Ishikawa (cell line): ENCODE measurements at regions not wholly inside any gene's neighbourhood (a gene's known extent, or its start where the extent isn't known, plus 50 kb on each side); places are given as distances from the start of the nearest gene placed in this dataset.

Source experiments
- CEBPB ChIP-seq: IDR thresholded peaks from 2 replicates; pipeline ENCODE4 v1.6.1; 2012
- EGR1 ChIP-seq: IDR thresholded peaks from 2 replicates; pipeline ENCODE4 v1.6.1; 2012
- EP300 ChIP-seq: IDR thresholded peaks from 2 replicates; pipeline ENCODE4 v1.6.1; 2012; ENCODE audit warnings: borderline replicate concordance
- RAD21 ChIP-seq: IDR thresholded peaks from 2 replicates; pipeline ENCODE4 v1.6.1; 2012; ENCODE audit warnings: low read depth
- TAF1 ChIP-seq: IDR thresholded peaks from 2 replicates; pipeline ENCODE4 v1.6.1; 2012; ENCODE audit warnings: low read depth, mild to moderate bottlenecking
- TCF12 ChIP-seq: IDR thresholded peaks from 2 replicates; pipeline ENCODE4 v1.6.1; 2012; ENCODE audit warnings: low read depth
- TEAD4 ChIP-seq: IDR thresholded peaks from 2 replicates; pipeline ENCODE4 v1.6.1; 2012
- YY1 ChIP-seq: IDR thresholded peaks from 2 replicates; pipeline ENCODE4 v1.6.1; 2012; ENCODE audit warnings: low read depth
- TF ChIP-seq, protein P1 (sequence below): IDR thresholded peaks from 2 replicates; pipeline ENCODE4 v1.6.1; 2012
- TF ChIP-seq, protein P2 (sequence below): IDR thresholded peaks from 2 replicates; pipeline ENCODE4 v1.6.1; 2012
- TF ChIP-seq, protein P3 (sequence below): IDR thresholded peaks from 2 replicates; pipeline ENCODE4 v1.6.1; 2012; ENCODE audit warnings: low read depth, mild to moderate bottlenecking

DNA sequence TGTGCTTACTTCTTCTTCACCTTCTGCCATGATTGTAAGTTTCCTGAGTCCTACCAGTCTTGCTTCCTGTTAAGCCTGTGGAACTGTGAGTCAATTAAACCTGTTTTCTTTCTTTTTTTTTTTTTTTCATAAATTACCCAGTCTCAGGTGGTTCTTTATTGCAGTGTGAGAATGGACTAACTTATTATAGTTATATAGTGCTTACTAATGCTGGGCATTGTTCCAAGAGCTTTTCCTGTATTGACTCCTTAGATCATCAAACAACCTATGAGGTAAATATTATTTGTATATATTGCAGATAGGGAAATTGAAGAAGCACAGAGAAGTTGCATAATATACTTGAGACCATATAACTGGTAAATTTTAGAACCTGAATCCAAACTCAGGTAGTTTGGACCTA is 98.1 kb downstream of the MBL2 start:
- no peak for TF ChIP-seq EP300
- TF ChIP-seq, protein P1, sequence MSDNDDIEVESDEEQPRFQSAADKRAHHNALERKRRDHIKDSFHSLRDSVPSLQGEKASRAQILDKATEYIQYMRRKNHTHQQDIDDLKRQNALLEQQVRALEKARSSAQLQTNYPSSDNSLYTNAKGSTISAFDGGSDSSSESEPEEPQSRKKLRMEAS, result no peak
- no peak for TF ChIP-seq YY1
- TF ChIP-seq, protein P2, sequence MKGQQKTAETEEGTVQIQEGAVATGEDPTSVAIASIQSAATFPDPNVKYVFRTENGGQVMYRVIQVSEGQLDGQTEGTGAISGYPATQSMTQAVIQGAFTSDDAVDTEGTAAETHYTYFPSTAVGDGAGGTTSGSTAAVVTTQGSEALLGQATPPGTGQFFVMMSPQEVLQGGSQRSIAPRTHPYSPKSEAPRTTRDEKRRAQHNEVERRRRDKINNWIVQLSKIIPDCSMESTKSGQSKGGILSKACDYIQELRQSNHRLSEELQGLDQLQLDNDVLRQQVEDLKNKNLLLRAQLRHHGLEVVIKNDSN, result no peak
- no peak for TF ChIP-seq EGR1
- TF ChIP-seq, protein P3, sequence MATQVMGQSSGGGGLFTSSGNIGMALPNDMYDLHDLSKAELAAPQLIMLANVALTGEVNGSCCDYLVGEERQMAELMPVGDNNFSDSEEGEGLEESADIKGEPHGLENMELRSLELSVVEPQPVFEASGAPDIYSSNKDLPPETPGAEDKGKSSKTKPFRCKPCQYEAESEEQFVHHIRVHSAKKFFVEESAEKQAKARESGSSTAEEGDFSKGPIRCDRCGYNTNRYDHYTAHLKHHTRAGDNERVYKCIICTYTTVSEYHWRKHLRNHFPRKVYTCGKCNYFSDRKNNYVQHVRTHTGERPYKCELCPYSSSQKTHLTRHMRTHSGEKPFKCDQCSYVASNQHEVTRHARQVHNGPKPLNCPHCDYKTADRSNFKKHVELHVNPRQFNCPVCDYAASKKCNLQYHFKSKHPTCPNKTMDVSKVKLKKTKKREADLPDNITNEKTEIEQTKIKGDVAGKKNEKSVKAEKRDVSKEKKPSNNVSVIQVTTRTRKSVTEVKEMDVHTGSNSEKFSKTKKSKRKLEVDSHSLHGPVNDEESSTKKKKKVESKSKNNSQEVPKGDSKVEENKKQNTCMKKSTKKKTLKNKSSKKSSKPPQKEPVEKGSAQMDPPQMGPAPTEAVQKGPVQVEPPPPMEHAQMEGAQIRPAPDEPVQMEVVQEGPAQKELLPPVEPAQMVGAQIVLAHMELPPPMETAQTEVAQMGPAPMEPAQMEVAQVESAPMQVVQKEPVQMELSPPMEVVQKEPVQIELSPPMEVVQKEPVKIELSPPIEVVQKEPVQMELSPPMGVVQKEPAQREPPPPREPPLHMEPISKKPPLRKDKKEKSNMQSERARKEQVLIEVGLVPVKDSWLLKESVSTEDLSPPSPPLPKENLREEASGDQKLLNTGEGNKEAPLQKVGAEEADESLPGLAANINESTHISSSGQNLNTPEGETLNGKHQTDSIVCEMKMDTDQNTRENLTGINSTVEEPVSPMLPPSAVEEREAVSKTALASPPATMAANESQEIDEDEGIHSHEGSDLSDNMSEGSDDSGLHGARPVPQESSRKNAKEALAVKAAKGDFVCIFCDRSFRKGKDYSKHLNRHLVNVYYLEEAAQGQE, result no peak
- TF ChIP-seq TAF1, result no peak
- no peak for TF ChIP-seq RAD21
- TF ChIP-seq TEAD4, result no peak
- no peak for TF ChIP-seq CEBPB
- TF ChIP-seq TCF12, result no peak
